ENCODE measurements at regions not wholly inside any gene's neighbourhood (a gene's known extent, or its start where the extent isn't known, plus 50 kb on each side); places are given as distances from the start of the nearest gene placed in this dataset.

DNA sequence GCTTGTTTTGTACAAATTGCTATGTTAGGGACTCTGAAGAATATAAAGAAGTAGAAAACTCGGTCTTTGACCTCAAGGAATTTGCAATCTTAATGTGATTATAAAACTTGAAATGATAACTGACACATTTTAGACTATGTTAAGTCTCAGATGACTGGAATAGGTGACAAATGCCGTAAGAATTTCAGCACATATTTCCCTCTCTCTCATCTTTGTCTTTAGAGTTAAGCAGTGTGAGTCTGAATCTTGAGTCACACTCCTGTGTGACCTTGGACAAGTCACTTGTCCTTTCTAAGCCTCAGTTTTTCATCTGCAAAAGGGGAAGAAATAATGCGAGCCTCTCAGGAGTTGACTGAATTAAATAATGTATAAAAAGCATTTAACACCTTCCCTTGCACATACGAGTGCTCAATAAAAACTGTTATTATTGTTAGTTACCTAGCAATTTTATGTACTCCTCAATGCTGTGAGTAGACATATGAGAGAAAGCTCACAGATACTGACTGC, 103.7 kb downstream of the DYRK2 start:
- no peaks in the 10 kb centered on the region for H3K36me3 Mint-ChIP-seq (ENCODE audit: low read depth)
- no peaks in the 10 kb centered on the region for H3K27me3 Mint-ChIP-seq (ENCODE audit: low read depth)
- H3K4me1 Mint-ChIP-seq (ENCODE audit: low read depth) = peaks cover 18% of the 10 kb centered on the region
- TF ChIP-seq, protein P1, sequence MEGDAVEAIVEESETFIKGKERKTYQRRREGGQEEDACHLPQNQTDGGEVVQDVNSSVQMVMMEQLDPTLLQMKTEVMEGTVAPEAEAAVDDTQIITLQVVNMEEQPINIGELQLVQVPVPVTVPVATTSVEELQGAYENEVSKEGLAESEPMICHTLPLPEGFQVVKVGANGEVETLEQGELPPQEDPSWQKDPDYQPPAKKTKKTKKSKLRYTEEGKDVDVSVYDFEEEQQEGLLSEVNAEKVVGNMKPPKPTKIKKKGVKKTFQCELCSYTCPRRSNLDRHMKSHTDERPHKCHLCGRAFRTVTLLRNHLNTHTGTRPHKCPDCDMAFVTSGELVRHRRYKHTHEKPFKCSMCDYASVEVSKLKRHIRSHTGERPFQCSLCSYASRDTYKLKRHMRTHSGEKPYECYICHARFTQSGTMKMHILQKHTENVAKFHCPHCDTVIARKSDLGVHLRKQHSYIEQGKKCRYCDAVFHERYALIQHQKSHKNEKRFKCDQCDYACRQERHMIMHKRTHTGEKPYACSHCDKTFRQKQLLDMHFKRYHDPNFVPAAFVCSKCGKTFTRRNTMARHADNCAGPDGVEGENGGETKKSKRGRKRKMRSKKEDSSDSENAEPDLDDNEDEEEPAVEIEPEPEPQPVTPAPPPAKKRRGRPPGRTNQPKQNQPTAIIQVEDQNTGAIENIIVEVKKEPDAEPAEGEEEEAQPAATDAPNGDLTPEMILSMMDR (IDR thresholded peaks at IDR 0.05) = no peak
- no peak overlapping the region for H3K27ac Mint-ChIP-seq (ENCODE audit: unreplicated experiment)
- no peaks in the 10 kb centered on the region for H3K9me3 Mint-ChIP-seq (ENCODE audit: low read depth)
- no peak for DNase-seq (ENCODE audit: low spot score)
- no peak overlapping the region for H3K4me3 Mint-ChIP-seq (ENCODE audit: unreplicated experiment)

DNA sequence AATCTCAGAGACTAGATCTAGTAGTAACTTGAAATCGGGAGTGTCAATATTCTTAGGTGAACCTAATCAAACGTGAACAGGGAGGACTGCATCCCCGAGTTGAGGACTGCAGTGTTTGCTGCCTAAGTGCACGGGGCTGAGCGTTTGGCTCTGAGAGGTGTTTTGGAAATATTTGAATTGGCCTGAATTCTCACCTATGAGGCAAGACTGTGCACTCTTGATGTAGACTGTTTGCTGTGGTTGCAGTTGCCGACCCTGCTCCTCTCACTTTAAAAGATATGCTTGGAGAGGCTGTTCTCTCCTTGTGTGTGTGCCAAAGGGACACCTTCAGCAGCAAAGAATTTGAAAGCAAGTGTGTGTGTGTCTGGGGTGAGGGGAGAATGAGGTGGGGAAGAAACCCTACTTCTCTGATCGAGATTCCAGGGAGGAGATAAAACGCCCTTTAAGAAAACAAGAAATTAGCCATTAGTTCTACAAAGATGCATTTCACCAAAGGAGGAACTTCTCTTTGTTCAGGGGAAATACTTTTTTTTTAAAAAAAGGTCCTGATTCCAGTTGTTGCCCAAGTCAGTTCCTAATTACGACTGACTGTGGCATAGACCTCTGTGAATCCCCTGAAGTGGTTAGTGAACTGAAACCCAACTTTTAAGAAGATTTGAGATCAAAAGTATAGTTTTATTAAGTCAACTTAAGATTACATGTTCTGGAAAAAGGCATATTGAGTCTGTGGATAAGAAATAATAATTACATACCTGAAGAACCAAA, 106.6 kb downstream of the DYRK2 start:
- peaks cover 7% of the 10 kb centered on the region for H3K4me1 Mint-ChIP-seq (ENCODE audit: low read depth)
- no peaks in the 10 kb centered on the region for H3K9me3 Mint-ChIP-seq (ENCODE audit: low read depth)
- H3K27ac Mint-ChIP-seq (ENCODE audit: unreplicated experiment) = no peak overlapping the region
- H3K4me3 Mint-ChIP-seq (ENCODE audit: unreplicated experiment) = no peak overlapping the region
- H3K36me3 Mint-ChIP-seq (ENCODE audit: low read depth) = no peaks in the 10 kb centered on the region
- TF ChIP-seq, protein P1 (IDR thresholded peaks at IDR 0.05) = no peak
- no peak for DNase-seq (ENCODE audit: low spot score)
- H3K27me3 Mint-ChIP-seq (ENCODE audit: low read depth) = no peaks in the 10 kb centered on the region

DNA sequence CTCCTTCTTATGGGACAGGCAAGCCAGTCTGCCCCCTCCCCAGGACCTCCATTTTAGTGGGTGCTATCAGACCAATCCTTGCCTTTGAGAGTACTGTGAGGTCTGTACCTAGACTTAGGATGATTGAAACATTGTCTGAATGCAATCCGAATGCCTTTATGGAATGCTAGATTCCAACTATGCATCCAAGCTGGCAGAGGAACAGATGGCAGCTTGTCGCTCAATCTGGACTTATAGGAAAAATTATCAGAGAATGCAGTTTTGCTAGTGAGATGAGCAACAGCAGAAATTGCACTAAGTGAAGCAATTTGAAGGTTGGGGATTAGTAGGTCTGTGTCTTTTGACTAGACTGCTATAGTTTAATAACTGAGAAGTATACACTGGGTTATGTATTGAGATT, 109.1 kb downstream of the DYRK2 start:
- Mint-ChIP-seq H3K27me3 (ENCODE audit: low read depth) (no peaks in the 10 kb centered on the region), H3K4me3 (ENCODE audit: unreplicated experiment) (no peak overlapping the region), H3K4me1 (ENCODE audit: low read depth) (no peaks in the 10 kb centered on the region), H3K27ac (ENCODE audit: unreplicated experiment) (no peak overlapping the region), H3K36me3 (ENCODE audit: low read depth) (no peaks in the 10 kb centered on the region), H3K9me3 (ENCODE audit: low read depth) (no peaks in the 10 kb centered on the region)
- DNase-seq (ENCODE audit: low spot score) = no peak
- TF ChIP-seq, protein P1 (IDR thresholded peaks at IDR 0.05) = no peak

DNA sequence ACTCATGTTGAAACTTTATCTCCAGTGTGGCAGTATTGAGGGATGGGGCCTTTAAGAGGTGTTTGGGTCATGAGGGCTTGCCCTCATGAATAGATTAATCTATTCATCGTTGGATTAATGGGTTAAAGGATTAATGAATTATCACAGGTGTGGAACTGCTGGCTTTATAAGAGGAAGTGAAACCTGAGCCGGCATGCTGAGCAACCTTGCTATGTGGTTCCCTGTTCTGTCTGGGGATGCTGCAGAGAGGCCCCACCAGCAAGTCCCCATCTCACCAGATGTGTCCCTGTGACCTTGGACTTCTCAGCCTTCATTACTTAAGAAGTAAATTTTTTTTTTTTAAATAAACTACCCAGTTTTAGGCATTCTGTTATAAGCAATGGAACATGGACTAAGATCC, 109.6 kb downstream of the DYRK2 start:
- no peak for DNase-seq (ENCODE audit: low spot score)
- no peaks in the 10 kb centered on the region for H3K4me1 Mint-ChIP-seq (ENCODE audit: low read depth)
- no peak overlapping the region for H3K27ac Mint-ChIP-seq (ENCODE audit: unreplicated experiment)
- no peaks in the 10 kb centered on the region for H3K36me3 Mint-ChIP-seq (ENCODE audit: low read depth)
- no peaks in the 10 kb centered on the region for H3K9me3 Mint-ChIP-seq (ENCODE audit: low read depth)
- no peak overlapping the region for H3K4me3 Mint-ChIP-seq (ENCODE audit: unreplicated experiment)
- H3K27me3 Mint-ChIP-seq (ENCODE audit: low read depth) = no peaks in the 10 kb centered on the region
- TF ChIP-seq, protein P1 (IDR thresholded peaks at IDR 0.05) = no peak

DNA sequence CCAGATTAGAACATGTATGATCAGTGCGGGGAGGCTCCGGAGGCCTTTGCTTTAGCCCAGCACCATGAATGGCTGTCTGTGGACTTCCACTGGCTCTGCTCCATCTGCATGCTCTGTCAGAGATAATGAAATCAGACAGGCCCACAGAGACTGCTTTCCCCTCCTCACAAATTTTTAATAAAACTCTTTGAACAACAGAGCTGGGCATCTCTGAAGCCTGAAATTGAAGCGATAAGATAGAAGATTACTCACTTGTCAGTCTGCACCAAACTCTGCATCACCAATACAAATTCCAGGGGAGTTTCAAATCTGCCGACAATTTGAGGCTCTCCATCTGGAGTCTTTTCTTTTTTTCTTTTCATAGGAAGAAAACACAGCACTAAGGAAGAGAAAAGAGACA, 110.0 kb downstream of the DYRK2 start:
- DNase-seq (ENCODE audit: low spot score) = no peak
- H3K9me3 Mint-ChIP-seq (ENCODE audit: low read depth) = no peaks in the 10 kb centered on the region
- no peaks in the 10 kb centered on the region for H3K27me3 Mint-ChIP-seq (ENCODE audit: low read depth)
- H3K27ac Mint-ChIP-seq (ENCODE audit: unreplicated experiment) = no peak overlapping the region
- H3K4me1 Mint-ChIP-seq (ENCODE audit: low read depth) = no peaks in the 10 kb centered on the region
- no peak overlapping the region for H3K4me3 Mint-ChIP-seq (ENCODE audit: unreplicated experiment)
- H3K36me3 Mint-ChIP-seq (ENCODE audit: low read depth) = no peaks in the 10 kb centered on the region
- TF ChIP-seq, protein P1 (IDR thresholded peaks at IDR 0.05) = no peak
